Thoracic aorta (tissue), 2 donors: ENCODE measurements at regions not wholly inside any gene's neighbourhood (a gene's known extent, or its start where the extent isn't known, plus 50 kb on each side); places are given as distances from the start of the nearest gene placed in this dataset.

ENCODE experiments used
- ATAC-seq: fragments of 150-250 bp; one replicate; pipeline ENCODE4 v1.8.0; 2017; ENCODE audit warnings: low read depth; ENCODE audit not compliant: insufficient number of reproducible peaks, low FRiP score
- DNase-seq: peaks from one replicate; pipeline ENCODE4 v3.0.0-alpha.2; 2020; ENCODE audit warnings: low spot score
- H3K27ac ChIP-seq, 2 donors: fragments of 200-600 bp; sonication (generic); 1 replicate in 1 of 2; 2 replicates in 1 of 2; pipeline ENCODE4 v1.5.1; 2016; ENCODE audit warnings: mild to moderate bottlenecking in 2 of 2, moderate library complexity in 2 of 2
- H3K27me3 ChIP-seq: fragments of 200-600 bp; sonication (generic); replicated peaks from 2 replicates; pipeline ENCODE4 v1.6.0; 2016; ENCODE audit warnings: mild to moderate bottlenecking; ENCODE audit not compliant: insufficient read depth
- H3K36me3 ChIP-seq: fragments of 200-600 bp; sonication (generic); one replicate; pipeline ENCODE4 v1.5.1; 2016
- H3K4me1 ChIP-seq, 2 donors: fragments of 200-600 bp; sonication (generic); 1 replicate in 1 of 2; 2 replicates in 1 of 2; pipeline versions ENCODE4 v1.5.1 to v1.6.0; 2016; ENCODE audit warnings: low read depth in 2 of 2, mild to moderate bottlenecking in 1 of 2; ENCODE audit not compliant: control insufficient read depth in 1 of 2
- H3K4me3 ChIP-seq: fragments of 200-600 bp; sonication (generic); 2 replicates; pipeline ENCODE4 v1.5.1; 2016; ENCODE audit warnings: mild to moderate bottlenecking
- H3K9me3 ChIP-seq: fragments of 200-600 bp; sonication (generic); 2 replicates; pipeline ENCODE4 v1.5.1; 2016
- CTCF ChIP-seq: fragments of 200-600 bp; sonication (generic); IDR thresholded peaks from one replicate; pipeline ENCODE4 v1.5.1; 2019; ENCODE audit warnings: antibody characterized with exemption

GRCh38 chr2:145751155-145751554 lies 1231.2 kb upstream of the ZEB2 start:
- TF ChIP-seq CTCF: no peak
- DNase-seq: no peak
- peak overlapping the region; percentile 53 to 54 for H3K27ac ChIP-seq
- H3K9me3 ChIP-seq: no peaks in the 10 kb centered on the region
- H3K36me3 ChIP-seq: no peaks in the 10 kb centered on the region
- peaks cover 7 to 36% of the 10 kb centered on the region in 2 donors for H3K4me1 ChIP-seq
- no peak for ATAC-seq
- H3K27me3 ChIP-seq: no peaks in the 10 kb centered on the region
- no peak overlapping the region for H3K4me3 ChIP-seq

GRCh38 chr2:145750612-145751011 lies 1230.7 kb upstream of the ZEB2 start:
- Histone ChIP-seq H3K4me3 (no peak overlapping the region), H3K27me3 (no peaks in the 10 kb centered on the region), H3K4me1 (peaks cover 7 to 36% of the 10 kb centered on the region in 2 donors), H3K27ac (no peak overlapping the region), H3K36me3 (no peaks in the 10 kb centered on the region), H3K9me3 (no peaks in the 10 kb centered on the region)
- no peak for TF ChIP-seq CTCF
- DNase-seq (no peak), ATAC-seq (no peak)

- Histone ChIP-seq H3K27ac (no peak overlapping the region), H3K4me1 (peaks cover 7 to 36% of the 10 kb centered on the region in 2 donors), H3K27me3 (no peaks in the 10 kb centered on the region), H3K4me3 (no peak overlapping the region), H3K36me3 (no peaks in the 10 kb centered on the region), H3K9me3 (no peaks in the 10 kb centered on the region)
- no peak for DNase-seq
- no peak for TF ChIP-seq CTCF
- no peak for ATAC-seq
Measured at GRCh38 chr2:145750144-145750543, 1230.2 kb upstream of the ZEB2 start.

GRCh38 chr2:145749556-145749955 lies 1229.6 kb upstream of the ZEB2 start:
- peaks cover 7 to 36% of the 10 kb centered on the region in 2 donors for H3K4me1 ChIP-seq
- no peaks in the 10 kb centered on the region for H3K9me3 ChIP-seq
- DNase-seq (no peak), ATAC-seq (no peak)
- H3K36me3 ChIP-seq: no peaks in the 10 kb centered on the region
- no peaks in the 10 kb centered on the region for H3K27me3 ChIP-seq
- TF ChIP-seq CTCF: no peak
- no peak overlapping the region for H3K27ac ChIP-seq
- H3K4me3 ChIP-seq: no peak overlapping the region

- Histone ChIP-seq H3K4me3 (no peak overlapping the region), H3K27ac (no peak overlapping the region), H3K4me1 (peaks cover 7 to 36% of the 10 kb centered on the region in 2 donors), H3K36me3 (no peaks in the 10 kb centered on the region), H3K9me3 (no peaks in the 10 kb centered on the region), H3K27me3 (no peaks in the 10 kb centered on the region)
- ATAC-seq: no peak
- no peak for TF ChIP-seq CTCF
- DNase-seq: no peak
Measured at GRCh38 chr2:145748927-145749326, 1229.0 kb upstream of the ZEB2 start.
